ENCODE measurements at regions not wholly inside any gene's neighbourhood (a gene's known extent, or its start where the extent isn't known, plus 50 kb on each side); places are given as distances from the start of the nearest gene placed in this dataset.

DNA sequence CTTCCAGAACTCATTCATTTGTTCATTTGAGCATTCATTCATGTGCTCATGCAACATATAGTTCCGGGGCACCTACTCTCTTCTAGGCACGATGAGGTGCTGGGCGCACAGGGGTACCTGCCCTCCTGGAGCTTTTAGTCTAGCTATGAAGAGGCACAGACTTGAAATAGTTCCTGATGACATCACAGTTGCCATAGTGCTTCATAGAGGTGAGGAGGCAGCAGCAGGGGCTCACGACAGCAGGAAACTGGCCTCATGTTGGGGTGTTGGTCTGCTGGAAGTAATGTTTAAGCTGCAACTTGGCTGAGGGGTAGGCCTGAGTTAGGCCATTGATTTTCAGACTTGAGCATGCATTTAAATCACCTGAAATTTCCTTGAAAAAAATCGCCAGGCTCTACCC is 195.5 kb downstream of the PHETA1 start:
- no peak for DNase-seq

DNA sequence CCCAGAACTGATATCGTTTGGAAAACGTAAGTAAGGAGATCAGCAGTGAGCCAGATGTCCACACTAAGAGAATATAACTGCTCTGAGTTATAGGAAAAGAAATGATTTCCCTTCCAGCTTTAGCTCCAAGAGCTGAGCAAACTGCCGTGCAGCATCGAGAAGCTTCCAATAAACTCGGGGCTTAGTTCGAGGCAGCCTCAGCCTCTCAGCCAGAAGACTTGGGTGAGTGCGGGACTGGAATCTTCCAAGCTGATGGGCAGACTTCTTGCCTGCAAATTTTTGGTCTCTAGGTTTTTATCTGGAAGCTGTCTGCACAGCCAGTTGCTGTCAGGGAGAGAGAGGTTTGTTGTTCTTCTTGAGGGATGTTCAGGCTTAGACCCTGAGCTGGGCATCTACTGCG is 196.1 kb downstream of the PHETA1 start:
- no peak for DNase-seq

DNA sequence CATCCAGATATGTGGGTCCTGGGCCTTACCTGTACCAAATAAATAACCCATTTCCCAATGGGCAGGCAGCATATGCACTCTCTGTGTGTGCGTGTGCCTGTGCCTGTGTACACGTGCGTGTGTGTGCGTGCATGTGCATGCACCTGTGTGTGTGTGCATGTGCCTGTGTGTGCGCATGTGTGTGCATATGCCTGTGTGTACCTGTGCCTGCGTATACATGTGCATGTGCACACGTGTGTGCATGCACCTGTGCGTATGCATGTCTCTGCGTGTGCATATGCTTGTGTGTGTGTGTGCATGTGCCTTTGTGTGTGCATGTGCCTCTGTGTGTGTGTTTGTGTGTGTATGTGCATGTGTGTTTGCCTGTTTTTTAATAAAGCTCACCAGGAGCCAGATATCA is 197.1 kb downstream of the PHETA1 start:
- DNase-seq: no peak

DNA sequence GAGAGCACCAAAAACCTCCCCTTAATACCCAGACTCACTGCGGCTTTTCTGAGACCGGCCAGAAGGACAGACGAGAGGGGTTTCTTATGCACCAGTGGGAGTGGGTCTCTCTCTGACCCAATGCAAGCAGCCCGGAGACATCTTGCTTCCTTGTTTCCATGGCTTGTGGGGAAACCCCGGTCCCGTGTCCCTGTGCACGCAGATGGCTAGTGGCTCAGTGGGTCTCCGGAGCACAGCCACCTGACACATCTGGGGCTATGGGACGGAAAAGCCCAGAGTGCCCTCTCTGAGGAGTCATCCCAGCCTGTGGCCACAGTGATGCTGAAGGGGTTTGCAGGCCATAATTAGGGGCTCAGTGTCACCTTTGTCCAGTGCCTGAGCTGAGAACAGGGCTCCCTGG is 197.6 kb downstream of the PHETA1 start:
- no peak for DNase-seq

DNA sequence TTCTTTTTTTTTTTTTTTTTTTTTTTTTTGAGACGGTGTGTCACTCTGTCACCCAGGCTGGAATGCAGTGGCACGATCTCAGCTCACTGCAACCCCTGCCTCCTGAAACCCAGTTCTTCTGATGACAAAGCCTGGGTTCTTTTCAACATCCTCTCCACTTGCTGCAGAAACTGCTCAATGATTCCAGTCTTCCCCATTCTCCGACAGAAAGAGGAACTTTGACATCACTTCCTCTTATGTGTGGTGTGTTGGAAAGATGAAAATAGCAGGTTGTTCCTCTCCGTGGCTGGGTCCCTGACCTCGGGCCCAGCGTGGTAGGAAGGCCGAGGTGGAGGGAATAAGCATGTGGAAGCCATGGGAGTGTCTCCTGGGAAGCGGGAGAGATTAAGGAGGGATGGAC is 198.4 kb downstream of the PHETA1 start:
- peak; percentile 12 to 47 for DNase-seq

DNA sequence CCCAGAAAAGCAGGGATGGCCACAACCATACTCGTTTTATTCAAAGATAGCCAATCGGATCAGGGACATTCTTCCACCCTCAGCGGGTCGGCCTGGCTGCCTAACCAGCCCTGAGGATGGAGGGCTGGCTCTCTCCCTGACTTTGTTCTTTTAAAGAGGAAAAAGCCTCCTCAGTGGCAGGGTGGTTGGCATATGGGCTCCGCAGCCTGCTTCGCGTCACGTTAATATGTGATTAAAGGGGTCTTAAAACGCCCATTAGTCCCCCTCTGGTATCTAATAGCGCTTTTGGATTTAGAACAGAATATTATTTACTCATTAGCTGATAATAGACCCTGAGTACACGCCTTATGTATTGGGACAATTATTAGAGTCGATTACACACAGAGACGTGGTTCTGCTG is 199.4 kb downstream of the PHETA1 start:
- DNase-seq: no peak

DNA sequence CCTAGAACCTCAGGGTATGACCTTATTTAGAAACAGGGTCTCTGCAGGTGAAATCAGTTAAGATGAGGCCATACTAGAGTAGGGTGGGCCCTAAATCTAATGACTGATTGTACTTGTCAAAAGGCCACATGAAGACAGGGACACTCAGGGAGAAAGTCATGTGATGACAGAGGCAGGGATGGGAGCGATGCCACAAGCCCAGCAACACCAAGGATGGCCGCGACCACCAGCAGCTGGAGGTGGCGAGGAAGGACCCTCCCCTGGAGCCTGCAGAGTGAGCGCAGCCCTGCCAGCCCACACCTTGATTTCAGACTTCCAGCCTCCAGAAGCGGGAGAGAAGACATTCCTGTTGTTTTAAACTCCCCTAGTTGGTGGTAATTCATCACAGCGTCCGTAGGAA is 199.9 kb downstream of the PHETA1 start:
- no peak for DNase-seq

DNA sequence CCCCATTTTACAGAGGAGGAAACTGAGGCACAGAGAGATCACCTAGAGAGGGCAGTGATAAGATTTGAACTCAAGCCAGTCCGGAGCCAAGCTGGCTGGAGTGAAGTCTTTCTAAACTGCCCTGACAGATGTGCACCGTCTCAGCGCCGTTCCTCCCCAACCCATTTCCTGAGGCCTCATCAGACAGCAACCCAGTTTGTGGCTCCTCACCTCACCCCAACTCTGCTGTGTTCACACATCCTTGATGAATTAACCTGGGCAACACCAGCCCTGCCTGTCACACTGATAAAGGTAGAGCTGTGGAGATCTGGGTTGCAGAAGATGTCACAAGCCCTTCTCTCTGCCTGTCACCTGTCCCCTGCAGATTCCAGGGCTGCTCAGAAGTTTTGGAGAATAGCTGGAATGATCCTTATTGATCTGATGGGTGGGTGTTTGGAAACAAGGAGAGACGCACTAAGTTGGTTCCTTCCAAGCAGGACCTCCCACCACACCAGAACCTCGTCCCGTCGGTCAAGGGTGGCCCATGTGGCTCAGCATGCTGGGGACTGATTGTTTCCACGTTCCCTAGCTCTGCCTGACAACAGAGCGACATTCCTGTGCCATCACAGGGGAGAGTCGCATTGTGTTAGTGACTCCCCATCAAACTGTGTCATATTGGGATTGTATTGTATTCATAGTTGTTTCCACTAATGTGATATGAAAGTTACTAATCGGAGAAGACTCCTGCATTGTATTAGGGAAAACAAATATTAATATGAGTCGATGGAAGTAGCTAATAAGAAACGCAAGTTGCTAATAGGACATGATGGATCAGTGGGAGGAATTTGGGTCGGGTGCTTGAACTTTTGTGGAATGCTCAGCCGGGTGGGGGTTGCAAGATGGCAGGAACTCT is 200.6 kb downstream of the PHETA1 start:
- no peak for DNase-seq

DNA sequence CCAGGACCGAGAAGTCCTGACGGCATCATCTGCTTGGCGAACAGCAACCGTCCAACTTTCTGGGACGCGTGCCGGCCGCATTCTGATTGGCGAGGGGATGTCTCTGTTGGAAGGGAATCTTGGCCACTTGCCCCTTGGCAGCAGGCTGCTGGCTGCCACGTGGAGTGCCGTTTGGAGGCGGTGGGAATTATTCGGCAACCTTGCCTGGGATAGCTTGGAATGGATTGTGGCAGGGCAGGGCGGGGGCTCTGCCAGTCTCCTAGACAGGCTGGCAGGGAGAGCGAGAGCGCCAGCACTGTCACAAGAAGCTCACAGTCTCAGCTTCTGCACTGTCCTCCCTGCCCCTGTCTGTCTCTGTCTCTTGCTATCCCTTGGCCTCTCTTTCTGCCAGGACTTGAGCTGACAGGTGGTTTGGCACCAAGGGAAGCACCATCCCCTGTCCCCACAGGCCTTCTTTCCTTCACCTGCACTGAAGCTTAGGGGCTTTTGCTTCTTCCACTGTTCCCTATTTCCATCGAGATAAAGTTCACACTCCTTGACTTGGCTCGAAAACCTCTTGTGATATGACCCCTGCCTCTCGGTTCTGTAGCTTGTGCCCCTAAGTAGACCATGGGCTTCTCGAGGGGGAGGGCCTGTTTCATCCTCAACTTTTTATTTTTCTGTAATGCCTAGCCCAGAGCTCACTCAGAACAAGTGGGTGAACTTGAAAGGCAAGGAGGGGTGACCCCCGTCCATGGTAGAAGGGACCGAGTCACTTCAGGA is 201.9 kb downstream of the PHETA1 start:
- DNase-seq: no peak

DNA sequence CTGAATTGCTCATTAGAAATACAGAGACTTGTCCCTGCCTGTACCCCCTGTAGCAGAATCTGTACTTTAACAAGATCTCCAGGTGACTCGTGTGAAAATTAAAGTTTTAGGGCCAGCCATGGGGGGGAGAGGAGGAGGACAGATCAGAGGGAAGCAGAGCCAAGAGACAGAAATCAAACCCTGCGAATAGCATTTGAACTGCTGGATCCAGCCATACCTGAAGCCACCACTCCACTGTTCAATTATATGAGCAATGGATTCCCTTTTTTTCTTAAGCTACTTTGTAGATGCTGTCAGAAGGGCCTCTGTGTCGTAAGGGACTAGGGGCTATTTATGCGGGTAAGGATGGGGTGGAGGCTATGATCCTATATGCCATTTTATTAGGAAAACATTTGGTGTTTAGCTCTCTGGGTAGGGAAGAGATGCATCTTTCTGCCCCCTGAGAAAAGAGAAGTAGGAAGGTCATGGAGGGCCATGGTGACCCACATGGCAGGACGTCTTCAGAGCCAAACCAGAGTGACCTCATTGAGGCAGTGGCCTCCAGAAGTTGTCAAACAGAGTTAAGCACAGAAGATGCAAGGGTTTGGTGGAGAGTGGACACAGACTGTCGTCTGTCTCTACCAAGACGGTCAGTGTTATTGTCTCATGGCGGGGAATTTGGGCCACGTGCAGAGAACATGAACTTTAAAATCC is 203.9 kb downstream of the PHETA1 start:
- no peak for DNase-seq

DNA sequence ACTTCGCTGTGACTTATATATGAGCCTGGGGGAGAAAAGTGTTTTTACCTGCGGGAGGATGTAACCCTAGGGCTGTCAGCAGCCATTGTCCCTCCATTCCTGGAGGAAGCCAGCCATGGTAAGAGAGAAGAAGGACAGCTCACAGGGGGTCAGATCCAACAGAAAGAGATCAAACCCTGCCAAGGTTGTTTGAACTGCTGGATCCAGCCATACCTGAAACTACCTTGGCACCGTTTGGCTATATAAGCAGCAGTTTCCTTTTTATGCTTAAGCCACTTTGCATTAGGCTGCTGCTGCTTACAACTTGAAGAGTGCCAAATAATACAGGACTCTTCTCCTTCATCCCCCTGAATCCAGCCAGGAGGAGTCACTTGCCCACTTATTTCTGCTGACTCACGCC is 205.5 kb downstream of the PHETA1 start:
- no peak for DNase-seq

DNA sequence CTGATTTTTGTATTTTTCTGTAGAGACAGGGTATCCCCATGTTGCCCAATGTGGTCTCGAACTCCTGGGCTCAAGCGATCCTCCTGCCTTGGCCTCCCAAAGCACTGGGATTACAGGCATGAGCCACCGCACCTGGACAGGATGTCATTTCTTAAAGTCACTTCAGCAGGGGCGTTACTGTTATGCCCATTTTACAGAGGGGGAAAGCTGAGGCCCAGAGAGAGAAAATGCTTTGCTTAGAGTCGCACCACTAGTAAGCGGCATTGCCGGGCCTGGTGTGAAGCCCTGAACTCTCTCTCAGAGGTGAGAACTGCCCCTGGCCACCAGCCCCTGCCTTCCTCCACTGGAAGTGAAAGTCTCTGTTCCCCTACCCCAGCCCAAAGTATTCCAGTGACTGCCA is 207.0 kb downstream of the PHETA1 start:
- no peak for DNase-seq

DNA sequence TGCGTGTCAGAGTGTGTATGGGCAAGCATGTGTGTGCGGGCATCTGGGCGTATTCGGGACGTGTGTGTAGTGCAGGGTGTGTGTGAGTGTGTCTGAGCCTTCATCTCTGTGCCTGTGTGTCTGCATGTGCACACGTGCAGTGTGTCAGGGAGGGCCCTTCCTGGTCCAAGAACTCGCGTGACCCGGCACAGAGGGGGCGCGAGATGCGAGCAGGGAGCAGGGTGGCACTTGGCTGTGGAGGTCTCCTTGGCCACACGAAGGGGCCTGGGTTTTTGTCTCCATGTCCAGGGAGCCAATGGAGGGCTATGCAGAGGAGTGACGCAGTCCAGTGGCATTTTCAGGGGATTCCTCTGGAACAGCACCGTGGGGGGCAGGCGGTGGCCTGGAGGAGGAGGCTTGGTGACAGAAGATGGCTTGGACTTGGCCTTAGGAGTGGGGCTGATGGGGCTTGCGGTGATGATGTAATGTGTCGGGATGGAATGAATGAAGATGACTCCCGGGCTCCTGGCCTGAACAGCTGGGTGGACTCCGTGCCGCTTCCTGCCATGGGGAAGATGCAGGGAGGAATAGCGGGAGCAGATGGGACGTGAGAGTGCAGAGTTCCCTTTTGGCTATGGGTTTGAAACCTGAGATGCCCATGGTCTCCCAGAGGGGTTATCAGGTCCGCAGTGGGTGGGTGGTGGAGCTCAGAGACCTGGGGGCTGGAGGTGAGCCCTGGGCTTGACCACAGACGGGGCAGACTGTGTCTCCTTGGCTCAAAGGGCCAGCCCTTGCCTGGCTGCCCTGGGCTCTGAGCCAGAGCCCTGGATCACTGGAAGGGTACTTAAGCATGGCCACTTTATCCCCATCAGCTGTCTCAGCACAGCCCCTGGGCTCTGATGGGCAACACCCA is 208.3 kb downstream of the PHETA1 start:
- no peak for DNase-seq

DNA sequence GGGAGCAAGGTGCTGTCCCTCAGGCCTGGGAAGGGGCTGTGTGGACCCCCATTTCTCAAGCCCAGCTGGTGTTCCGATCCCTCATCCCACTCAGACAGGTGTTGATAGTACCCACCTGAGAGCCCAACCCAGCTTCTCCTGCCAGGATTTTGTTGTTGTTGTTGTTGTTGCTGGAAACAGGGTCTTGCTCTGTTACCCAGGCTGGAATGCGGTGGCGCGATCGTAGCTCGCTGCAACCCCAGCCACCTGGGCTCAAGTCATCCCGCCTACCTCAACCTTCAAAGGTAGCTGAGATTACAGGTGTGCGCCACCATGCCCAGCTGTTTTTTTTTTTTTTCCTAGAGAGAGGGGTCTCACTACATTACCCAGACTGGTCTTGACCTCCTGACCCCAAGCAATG is 209.9 kb downstream of the PHETA1 start:
- DNase-seq: no peak

DNA sequence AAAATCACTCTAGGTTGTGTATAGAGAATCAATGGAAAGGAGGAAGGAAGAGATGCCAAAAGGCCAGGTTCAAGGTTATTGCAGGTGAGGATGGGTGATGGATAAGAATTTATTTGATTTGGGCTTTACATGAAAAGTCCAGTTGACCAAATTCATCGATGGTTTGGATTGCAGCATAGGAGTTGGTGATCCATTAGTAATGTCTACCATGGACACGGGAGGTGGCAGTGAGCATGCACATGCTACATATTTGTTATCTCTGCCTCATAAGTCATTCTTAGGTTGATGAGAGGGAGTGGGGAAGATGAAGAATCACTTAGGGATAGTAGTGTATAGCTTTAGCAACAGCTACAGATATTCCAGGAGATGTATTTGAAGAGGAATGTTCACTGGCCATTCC is 211.4 kb downstream of the PHETA1 start:
- DNase-seq: no peak

DNA sequence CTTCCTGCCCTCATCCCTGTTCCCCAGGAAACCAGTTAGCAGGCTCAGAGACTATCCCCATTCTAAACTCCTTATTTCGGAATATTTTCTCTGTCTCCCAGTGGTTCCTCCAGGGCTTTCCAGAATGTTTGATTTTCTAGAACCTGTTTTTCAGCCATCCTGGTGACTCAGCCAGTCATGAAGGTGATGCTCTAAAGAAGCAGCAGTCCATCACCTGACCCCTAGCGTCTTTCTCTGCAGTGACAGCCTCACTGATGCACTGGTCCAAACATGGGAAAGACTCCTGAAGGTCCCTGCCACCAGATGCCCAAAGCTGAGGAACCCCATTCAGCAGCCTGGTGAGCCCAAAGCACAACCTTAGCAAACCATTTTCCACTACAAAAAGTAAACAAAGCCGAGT is 212.6 kb downstream of the PHETA1 start:
- no peak for DNase-seq

DNA sequence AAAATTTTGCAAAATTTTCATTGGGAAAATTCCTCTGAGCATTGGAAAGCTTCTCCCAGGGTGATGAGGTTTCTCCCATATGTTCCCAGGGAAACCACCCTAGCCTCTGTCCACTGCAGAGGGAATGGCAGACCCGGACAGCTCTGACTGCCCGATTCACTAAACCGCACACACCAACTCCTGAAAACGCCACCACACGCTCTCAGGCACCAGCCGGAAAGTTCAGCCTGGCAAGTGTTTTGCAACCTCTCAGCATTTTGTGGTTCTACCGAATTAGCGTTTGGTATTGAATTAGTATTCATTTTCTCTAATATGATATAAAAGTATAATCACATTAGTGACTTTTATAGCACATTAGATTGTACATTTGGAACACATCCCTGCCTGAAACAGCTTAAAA is 213.4 kb downstream of the PHETA1 start:
- no peak for DNase-seq

DNA sequence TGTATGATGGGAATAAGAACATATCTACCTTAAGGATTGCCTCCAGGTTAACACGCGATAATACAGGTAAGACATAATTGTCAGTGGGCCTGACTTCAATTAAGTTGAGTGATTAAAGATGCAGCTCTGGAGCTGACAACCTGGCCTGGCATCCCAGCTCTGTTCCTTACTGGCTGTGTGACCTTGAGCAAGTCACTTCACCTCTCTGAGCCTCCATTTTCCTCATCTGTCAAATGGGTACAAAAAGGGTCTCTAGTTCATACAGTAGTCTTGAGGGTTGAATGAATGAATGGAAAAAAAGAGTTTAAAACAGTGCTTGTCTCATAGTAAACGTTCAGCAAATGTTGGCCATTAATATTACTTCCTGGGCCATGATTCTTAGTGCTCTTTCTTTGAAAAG is 213.9 kb downstream of the PHETA1 start:
- DNase-seq: no peak

DNA sequence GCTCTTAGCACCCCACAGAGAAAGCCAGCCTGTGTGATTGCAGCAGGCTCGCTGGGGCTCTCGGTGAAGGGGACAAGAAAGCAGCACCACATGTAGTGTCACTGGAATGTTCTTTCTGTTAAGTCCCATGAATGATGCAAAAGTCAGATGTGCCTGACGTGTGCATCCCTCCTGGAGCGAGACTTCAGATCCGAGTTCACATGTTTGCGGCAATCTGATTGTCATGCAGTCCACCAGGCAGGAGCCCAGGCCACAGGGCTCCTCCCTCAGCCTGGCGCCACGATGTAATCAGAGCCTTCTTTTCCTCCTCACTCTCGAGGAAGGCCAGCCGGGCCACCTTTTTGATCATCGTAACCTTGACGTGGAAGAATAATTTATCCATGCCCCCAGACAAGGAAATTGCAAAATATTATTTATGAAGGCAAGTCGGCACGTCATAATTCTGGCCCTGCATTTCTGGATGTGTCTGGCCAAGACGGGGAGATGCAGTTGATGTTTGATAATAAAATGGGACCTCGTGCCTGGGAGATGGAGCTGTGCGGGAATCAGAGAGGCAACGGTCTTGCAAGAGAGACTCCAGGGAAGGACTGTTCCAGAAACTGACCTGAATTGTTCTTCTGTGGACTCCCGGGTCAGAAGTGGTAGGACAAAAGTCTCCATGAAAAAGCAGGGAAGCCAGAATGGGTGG is 214.6 kb downstream of the PHETA1 start:
- no peak for DNase-seq

DNA sequence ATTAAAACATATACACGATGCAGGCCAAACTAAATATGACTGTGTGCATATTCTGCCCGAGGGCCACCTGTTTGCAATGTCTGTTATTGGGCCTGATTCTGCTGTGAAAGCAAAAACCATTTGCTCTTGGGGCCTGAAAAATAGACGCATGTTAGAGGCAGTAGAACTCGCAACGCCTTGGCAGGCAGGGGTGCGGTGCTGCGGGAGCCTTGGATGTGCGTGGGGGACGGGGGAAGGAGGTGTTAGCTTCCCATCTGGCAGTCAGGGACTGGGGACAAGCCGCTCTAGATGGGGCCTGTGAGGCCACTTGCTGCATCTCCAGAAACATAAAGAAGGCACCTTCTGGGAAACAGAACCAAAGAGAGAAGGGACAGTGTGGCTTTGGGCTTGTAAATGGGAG is 216.3 kb downstream of the PHETA1 start:
- DNase-seq: no peak

DNA sequence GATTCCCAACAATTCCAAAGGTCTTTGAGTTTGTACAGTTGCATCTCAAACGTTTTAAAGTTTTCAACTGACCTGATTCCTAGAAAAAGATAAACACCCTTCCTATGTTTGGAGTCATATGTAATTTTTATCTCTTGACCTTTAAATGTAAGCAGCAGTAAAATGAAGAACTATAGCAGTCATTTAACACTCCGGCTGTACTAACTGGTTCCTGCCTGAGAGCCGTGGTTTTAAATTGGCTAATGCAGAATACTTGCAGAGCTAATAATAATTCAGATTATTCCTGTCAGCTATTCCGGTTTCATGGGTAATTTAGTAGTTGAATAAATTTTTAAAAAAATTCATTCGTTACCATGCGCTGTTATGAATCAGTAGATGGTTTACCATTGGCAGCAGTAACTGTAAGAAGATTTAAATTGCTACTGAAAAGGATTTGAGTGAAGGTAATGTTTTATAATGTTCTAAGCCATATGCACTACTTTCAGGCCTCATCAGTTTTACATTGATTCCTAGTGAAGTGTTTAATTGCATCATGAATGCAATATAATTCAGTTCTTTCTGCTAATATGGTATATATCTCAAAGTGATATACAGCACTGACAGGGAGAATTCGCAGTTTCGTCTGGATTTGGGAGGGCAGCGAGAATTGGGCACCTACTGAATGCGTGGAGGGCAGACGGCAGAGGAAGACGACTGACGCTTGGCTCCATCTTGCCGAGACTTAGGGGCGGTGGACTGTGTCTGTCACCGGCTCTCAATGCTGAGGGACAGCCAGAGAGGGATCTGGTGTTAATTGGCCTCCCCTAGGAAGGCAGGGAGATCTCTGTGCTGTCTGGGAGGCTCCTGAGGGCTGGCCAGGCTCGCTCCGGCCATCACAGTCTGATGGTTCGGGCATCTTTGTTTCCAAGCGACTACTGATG is 217.7 kb downstream of the PHETA1 start:
- no peak for DNase-seq
